ENCODE measurements at regions not wholly inside any gene's neighbourhood (a gene's known extent, or its start where the extent isn't known, plus 50 kb on each side); places are given as distances from the start of the nearest gene placed in this dataset.

GRCh38 chr3:4235690-4236089 is 67.5 kb upstream of the SETMAR start:
- TF ChIP-seq CTCF (IDR thresholded peaks at IDR 0.05; ENCODE audit: insufficient read depth, low read depth, low read length) (no peak), EZH2 (IDR thresholded peaks at IDR 0.05; ENCODE audit: insufficient read depth, low read length) (no peak)

Data from astrocyte (in vitro differentiated cells and primary cell).